NCI-H774 (cell line): ENCODE measurements at regions not wholly inside any gene's neighbourhood (a gene's known extent, or its start where the extent isn't known, plus 50 kb on each side); places are given as distances from the start of the nearest gene placed in this dataset.
"Not testable (repeated sequence)": the region's sequence is repeated elsewhere in the genome, so short reads cannot be mapped to it uniquely, and the experiment has no call there.

Experiments used
- DNase-seq: peaks from one replicate; lab custom pipeline; 2025; lab: John Stamatoyannopoulos, UW

GRCh38 chr6:4354181-4354580 is 218.8 kb upstream of the ECI2 start:
- no peak for DNase-seq

- no peak for DNase-seq
Observed at GRCh38 chr6:4352731-4353130, 217.4 kb upstream of the ECI2 start.

- no peak for DNase-seq
Observed at GRCh38 chr6:4352322-4352669, 216.9 kb upstream of the ECI2 start.

- no peak for DNase-seq
Observed at GRCh38 chr6:4351520-4352321, 216.3 kb upstream of the ECI2 start.

- no peak for DNase-seq
Observed at GRCh38 chr6:4350567-4351519, 215.5 kb upstream of the ECI2 start.

- no peak for DNase-seq
Observed at GRCh38 chr6:4349931-4350330, 214.6 kb upstream of the ECI2 start.

- DNase-seq: no peak
Observed at GRCh38 chr6:4349323-4349722, 213.9 kb upstream of the ECI2 start.

- no peak for DNase-seq
Observed at GRCh38 chr6:4348462-4349112, 213.2 kb upstream of the ECI2 start.

- no peak for DNase-seq
Observed at GRCh38 chr6:4347877-4348276, 212.5 kb upstream of the ECI2 start.

GRCh38 chr6:4346659-4347333 is 211.4 kb upstream of the ECI2 start:
- DNase-seq: no peak

- no peak for DNase-seq
Observed at GRCh38 chr6:4345543-4345942, 210.2 kb upstream of the ECI2 start.

GRCh38 chr6:4344317-4344899 is 209.0 kb upstream of the ECI2 start:
- no peak for DNase-seq

- no peak for DNase-seq
Observed at GRCh38 chr6:4342407-4343137, 207.2 kb upstream of the ECI2 start.

GRCh38 chr6:4341078-4341797 is 205.9 kb upstream of the ECI2 start:
- no peak for DNase-seq

GRCh38 chr6:4340544-4340943 is 205.2 kb upstream of the ECI2 start:
- no peak for DNase-seq

- DNase-seq: no peak
Observed at GRCh38 chr6:4338884-4339283, 203.5 kb upstream of the ECI2 start.

- no peak for DNase-seq
Observed at GRCh38 chr6:4336778-4337442, 201.5 kb upstream of the ECI2 start.

GRCh38 chr6:4336084-4336483 is 200.7 kb upstream of the ECI2 start:
- DNase-seq: no peak

GRCh38 chr6:4334158-4334740 is 198.9 kb upstream of the ECI2 start:
- DNase-seq: not testable (repeated sequence)
